NB4 (cell line): ENCODE measurements at regions not wholly inside any gene's neighbourhood (a gene's known extent, or its start where the extent isn't known, plus 50 kb on each side); places are given as distances from the start of the nearest gene placed in this dataset.

Source experiments
- DNase-seq: peaks from one replicate; pipeline ENCODE4 v3.0.0; 2010; ENCODE audit warnings: low read depth
- H3K4me3 ChIP-seq: one replicate; pipeline ENCODE4 v1.5.1; 2011; ENCODE audit warnings: mild to moderate bottlenecking, low read depth, low read length, moderate library complexity
- CTCF ChIP-seq: IDR thresholded peaks from one replicate; pipeline ENCODE4 v1.5.1; 2012; ENCODE audit warnings: low read depth, low read length
- MAX ChIP-seq: IDR thresholded peaks from 2 replicates; pipeline ENCODE4 v1.6.1; 2011; ENCODE audit warnings: low read depth, low read length
- MYC ChIP-seq: IDR thresholded peaks from 2 replicates; pipeline ENCODE4 v1.6.1; 2011; ENCODE audit warnings: low read depth, low read length
- POLR2A ChIP-seq: IDR thresholded peaks from 2 replicates; pipeline ENCODE4 v1.6.1; 2011; ENCODE audit warnings: mild to moderate bottlenecking; ENCODE audit not compliant: insufficient read length; ENCODE audit errors: extremely low read depth

- no peak overlapping the region for H3K4me3 ChIP-seq
- no peak for TF ChIP-seq CTCF
- no peak for TF ChIP-seq POLR2A
- TF ChIP-seq MYC, result no peak
- no peak for TF ChIP-seq MAX
- no peak for DNase-seq
These were observed 1267.9 kb downstream of the MRPL39 start for GRCh38 chr21:24339406-24339805.

- TF ChIP-seq MYC, result no peak
- TF ChIP-seq POLR2A, result no peak
- TF ChIP-seq CTCF, result no peak
- no peak for TF ChIP-seq MAX
- no peak overlapping the region for H3K4me3 ChIP-seq
- DNase-seq, result no peak
These were observed 1270.8 kb downstream of the MRPL39 start for GRCh38 chr21:24336491-24336890.

GRCh38 chr21:24323536-24323935 is 1283.7 kb downstream of the MRPL39 start:
- H3K4me3 ChIP-seq, result no peak overlapping the region
- TF ChIP-seq POLR2A (no peak), CTCF (no peak), MAX (no peak), MYC (no peak)
- no peak for DNase-seq

GRCh38 chr21:24316277-24316922 is 1290.9 kb downstream of the MRPL39 start:
- no peak overlapping the region for H3K4me3 ChIP-seq
- no peak for DNase-seq
- TF ChIP-seq MAX (no peak), CTCF (no peak), MYC (no peak), POLR2A (no peak)

GRCh38 chr21:24310788-24311187 is 1296.5 kb downstream of the MRPL39 start:
- no peak for TF ChIP-seq MAX
- TF ChIP-seq POLR2A, result no peak
- no peak for TF ChIP-seq CTCF
- TF ChIP-seq MYC, result no peak
- no peak overlapping the region for H3K4me3 ChIP-seq
- DNase-seq, result no peak

- H3K4me3 ChIP-seq, result no peak overlapping the region
- TF ChIP-seq POLR2A (no peak), MAX (no peak), CTCF (no peak), MYC (no peak)
- no peak for DNase-seq
These were observed 1299.1 kb downstream of the MRPL39 start for GRCh38 chr21:24308183-24308582.
